ENCODE measurements at regions not wholly inside any gene's neighbourhood (a gene's known extent, or its start where the extent isn't known, plus 50 kb on each side); places are given as distances from the start of the nearest gene placed in this dataset.

GRCh38 chr6:27096834-27097511 lies 150.5 kb upstream of the PRSS16 start:
- TF ChIP-seq POLR2AphosphoS5 (IDR thresholded peaks at IDR 0.05; ENCODE audit: low read depth) = no peak
- TF ChIP-seq CTCF (conservative IDR thresholded peaks at IDR 0.05; ENCODE audit: low read depth in 2 of 2) = no peak
- TF ChIP-seq REST (IDR thresholded peaks at IDR 0.05; ENCODE audit: unreplicated experiment) = no peak
- TF ChIP-seq EZH2 (IDR thresholded peaks at IDR 0.05; ENCODE audit: low read depth, unreplicated experiment) = no peak
- TF ChIP-seq CREB1 (CRISPR knock-in tag; IDR thresholded peaks at IDR 0.05; ENCODE audit: low read depth) = no peak
